ENCODE measurements at regions not wholly inside any gene's neighbourhood (a gene's known extent, or its start where the extent isn't known, plus 50 kb on each side); places are given as distances from the start of the nearest gene placed in this dataset.
"Not testable (repeated sequence)": the region's sequence is repeated elsewhere in the genome, so short reads cannot be mapped to it uniquely, and the experiment has no call there.

DNA sequence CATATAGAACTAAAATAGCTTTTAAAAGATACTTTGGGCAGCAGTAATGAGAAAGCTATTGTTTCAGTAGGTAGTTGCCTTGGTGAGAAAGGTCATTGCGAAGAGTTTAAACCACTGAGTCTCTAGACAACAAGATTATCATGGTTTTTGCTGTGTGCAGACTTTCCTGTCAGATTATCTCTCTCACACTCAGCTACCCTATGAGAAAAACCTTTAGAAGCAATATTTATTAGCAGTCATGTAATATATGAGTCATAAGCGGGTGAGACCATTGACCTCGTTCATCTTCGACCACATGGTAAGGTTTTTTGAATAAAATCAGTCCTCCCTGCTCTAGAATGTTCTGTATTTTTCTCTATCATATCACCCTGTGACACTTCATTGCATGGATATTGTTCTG is 59.9 kb downstream of the GPR65 start:
- H3K9me3 Mint-ChIP-seq: peaks cover 11% of the 10 kb centered on the region
- H3K4me1 Mint-ChIP-seq (ENCODE audit: low read depth): no peaks in the 10 kb centered on the region
- no peak overlapping the region for H3K4me3 Mint-ChIP-seq
- H3K36me3 Mint-ChIP-seq (ENCODE audit: insufficient read depth): peaks cover 1% of the 10 kb centered on the region
- DNase-seq (no peak), ATAC-seq (no peak)
- H3K27me3 Mint-ChIP-seq (ENCODE audit: low read depth): peaks cover 2% of the 10 kb centered on the region

GRCh38 chr14:88069677-88070076 is 64.7 kb downstream of the GPR65 start:
- Mint-ChIP-seq H3K4me1 (ENCODE audit: low read depth) (no peaks in the 10 kb centered on the region), H3K27me3 (ENCODE audit: low read depth) (peaks cover 6% of the 10 kb centered on the region), H3K36me3 (ENCODE audit: insufficient read depth) (peaks cover 3% of the 10 kb centered on the region), H3K9me3 (peaks cover 23% of the 10 kb centered on the region), H3K4me3 (no peak overlapping the region)
- no peak for DNase-seq
- ATAC-seq: no peak

- peaks cover 6% of the 10 kb centered on the region for H3K9me3 Mint-ChIP-seq
- H3K27me3 Mint-ChIP-seq (ENCODE audit: low read depth): no peaks in the 10 kb centered on the region
- ATAC-seq: no peak
- H3K4me1 Mint-ChIP-seq (ENCODE audit: low read depth): no peaks in the 10 kb centered on the region
- no peak for DNase-seq
- no peaks in the 10 kb centered on the region for H3K36me3 Mint-ChIP-seq (ENCODE audit: insufficient read depth)
- H3K4me3 Mint-ChIP-seq: no peak overlapping the region
Measured at GRCh38 chr14:88075269-88075981, 70.5 kb downstream of the GPR65 start.

DNA sequence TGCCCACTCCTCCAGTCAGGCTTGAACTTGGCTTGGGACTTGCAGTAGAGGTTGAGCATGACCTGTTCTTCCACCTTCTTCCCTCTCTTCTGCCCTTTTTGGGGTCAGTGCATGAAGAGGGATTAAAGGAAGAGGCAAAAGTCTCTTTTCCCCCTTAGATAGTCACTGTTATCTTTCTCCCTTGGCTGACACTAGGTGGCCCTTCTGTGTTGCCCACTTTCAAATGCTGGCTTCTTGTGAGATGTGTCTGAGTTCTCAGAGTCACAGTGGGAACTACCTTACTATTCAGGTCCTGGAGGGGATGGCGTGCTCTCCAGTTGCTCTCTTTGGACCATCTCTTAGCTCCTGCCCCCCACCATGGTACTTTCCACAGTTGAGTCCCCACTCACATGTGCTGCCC is 73.6 kb downstream of the GPR65 start:
- H3K36me3 Mint-ChIP-seq (ENCODE audit: insufficient read depth): no peaks in the 10 kb centered on the region
- no peaks in the 10 kb centered on the region for H3K27me3 Mint-ChIP-seq (ENCODE audit: low read depth)
- H3K9me3 Mint-ChIP-seq: no peaks in the 10 kb centered on the region
- no peak overlapping the region for H3K4me3 Mint-ChIP-seq
- DNase-seq (no peak), ATAC-seq (no peak)
- no peaks in the 10 kb centered on the region for H3K4me1 Mint-ChIP-seq (ENCODE audit: low read depth)

- no peaks in the 10 kb centered on the region for H3K36me3 Mint-ChIP-seq (ENCODE audit: insufficient read depth)
- no peaks in the 10 kb centered on the region for H3K27me3 Mint-ChIP-seq (ENCODE audit: low read depth)
Measured at GRCh38 chr14:88079624-88080023, 74.7 kb downstream of the GPR65 start.

DNA sequence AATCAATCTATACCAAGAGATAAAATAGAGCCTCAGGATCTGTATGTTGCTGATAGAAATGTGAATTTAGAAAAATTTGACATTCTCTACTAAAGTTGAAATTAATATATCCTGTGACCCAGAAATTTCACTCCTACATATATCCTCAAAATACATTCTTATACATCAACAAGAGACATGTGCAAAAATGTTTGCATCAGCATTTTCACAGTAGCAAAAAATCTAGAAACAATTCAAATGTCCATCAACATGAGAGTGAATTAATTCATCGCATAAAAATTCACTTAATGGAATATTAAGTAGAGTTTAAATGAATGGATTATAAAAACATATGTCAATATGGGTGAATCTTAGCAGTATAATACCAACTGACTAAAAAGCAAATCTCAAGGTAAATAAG is 80.8 kb downstream of the GPR65 start:
- Mint-ChIP-seq H3K4me3 (no peak overlapping the region), H3K27me3 (ENCODE audit: low read depth) (no peaks in the 10 kb centered on the region), H3K36me3 (ENCODE audit: insufficient read depth) (no peaks in the 10 kb centered on the region), H3K9me3 (no peaks in the 10 kb centered on the region), H3K4me1 (ENCODE audit: low read depth) (no peaks in the 10 kb centered on the region)
- DNase-seq (no peak), ATAC-seq (no peak)

More at GRCh38 chr14:88079624-88080023, 74.7 kb downstream of the GPR65 start:
- no peaks in the 10 kb centered on the region for H3K4me1 Mint-ChIP-seq (ENCODE audit: low read depth)
- DNase-seq (no peak), ATAC-seq (no peak)
- no peaks in the 10 kb centered on the region for H3K9me3 Mint-ChIP-seq
- H3K4me3 Mint-ChIP-seq: no peak overlapping the region

- ATAC-seq (no peak), DNase-seq (no peak)
- Mint-ChIP-seq H3K9me3 (no peaks in the 10 kb centered on the region), H3K4me1 (ENCODE audit: low read depth) (no peaks in the 10 kb centered on the region), H3K4me3 (no peak overlapping the region), H3K27me3 (ENCODE audit: low read depth) (no peaks in the 10 kb centered on the region), H3K36me3 (ENCODE audit: insufficient read depth) (no peaks in the 10 kb centered on the region)
Measured at GRCh38 chr14:88089445-88089844, 84.5 kb downstream of the GPR65 start.

DNA sequence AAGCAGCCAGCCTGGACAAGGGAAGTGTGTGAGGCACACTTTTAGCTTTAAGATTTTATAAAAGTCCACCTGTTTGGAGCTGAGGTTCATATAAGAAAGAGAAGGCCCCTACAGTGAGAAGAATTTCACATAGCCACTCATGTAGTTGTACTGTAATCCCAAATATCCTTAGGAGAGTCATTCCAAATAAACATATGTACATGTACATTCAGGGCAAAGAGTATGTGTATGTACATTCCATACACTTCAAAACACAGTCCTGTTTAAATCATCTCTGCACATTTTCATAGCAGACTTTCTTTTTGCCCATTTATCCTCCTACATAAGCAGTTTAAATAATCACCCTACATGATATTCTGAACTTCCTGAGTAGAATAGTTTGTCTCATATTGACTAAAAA is 87.6 kb downstream of the GPR65 start:
- no peak for ATAC-seq
- DNase-seq: no peak
- Mint-ChIP-seq H3K36me3 (ENCODE audit: insufficient read depth) (no peaks in the 10 kb centered on the region), H3K9me3 (no peaks in the 10 kb centered on the region), H3K27me3 (ENCODE audit: low read depth) (no peaks in the 10 kb centered on the region), H3K4me3 (no peak overlapping the region), H3K4me1 (ENCODE audit: low read depth) (no peaks in the 10 kb centered on the region)

DNA sequence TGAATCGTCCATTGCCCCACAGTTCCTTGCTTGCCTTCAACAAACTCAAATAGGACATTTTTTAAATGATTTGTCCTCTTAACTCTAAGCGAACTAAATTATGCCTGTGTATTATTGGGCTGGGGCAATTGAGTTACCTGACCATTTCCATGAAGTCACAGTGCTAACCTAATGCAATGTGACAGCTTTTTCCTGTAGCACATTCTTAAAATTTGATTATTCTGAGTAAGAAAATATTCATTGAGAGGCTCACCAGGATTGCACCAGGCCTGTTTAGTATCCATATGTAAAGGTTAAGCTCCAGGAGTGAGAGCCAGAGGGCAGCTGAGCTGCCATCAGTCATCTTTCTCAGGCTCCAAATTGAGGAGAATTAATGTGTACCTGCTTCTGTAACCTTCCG is 90.9 kb downstream of the GPR65 start:
- Mint-ChIP-seq H3K9me3 (no peaks in the 10 kb centered on the region), H3K4me1 (ENCODE audit: low read depth) (no peaks in the 10 kb centered on the region), H3K36me3 (ENCODE audit: insufficient read depth) (no peaks in the 10 kb centered on the region), H3K27me3 (ENCODE audit: low read depth) (no peaks in the 10 kb centered on the region), H3K4me3 (no peak overlapping the region)
- no peak for ATAC-seq
- DNase-seq: no peak

GRCh38 chr14:88098163-88098562 is 93.2 kb downstream of the GPR65 start:
- ATAC-seq: no peak
- Mint-ChIP-seq H3K36me3 (ENCODE audit: insufficient read depth) (no peaks in the 10 kb centered on the region), H3K4me3 (no peak overlapping the region), H3K4me1 (ENCODE audit: low read depth) (no peaks in the 10 kb centered on the region), H3K9me3 (no peaks in the 10 kb centered on the region), H3K27me3 (ENCODE audit: low read depth) (no peaks in the 10 kb centered on the region)
- DNase-seq: no peak

- no peak for ATAC-seq
- H3K36me3 Mint-ChIP-seq (ENCODE audit: insufficient read depth): peaks cover 5% of the 10 kb centered on the region
- no peaks in the 10 kb centered on the region for H3K27me3 Mint-ChIP-seq (ENCODE audit: low read depth)
- H3K4me1 Mint-ChIP-seq (ENCODE audit: low read depth): no peaks in the 10 kb centered on the region
- H3K9me3 Mint-ChIP-seq: peaks cover 15% of the 10 kb centered on the region
- no peak for DNase-seq
- H3K4me3 Mint-ChIP-seq: no peak overlapping the region
Measured at GRCh38 chr14:88104710-88105109, 99.8 kb downstream of the GPR65 start.

GRCh38 chr14:88106377-88106776 is 101.4 kb downstream of the GPR65 start:
- DNase-seq: no peak
- H3K4me1 Mint-ChIP-seq (ENCODE audit: low read depth): no peaks in the 10 kb centered on the region
- peaks cover 5% of the 10 kb centered on the region for H3K36me3 Mint-ChIP-seq (ENCODE audit: insufficient read depth)
- no peak overlapping the region for H3K4me3 Mint-ChIP-seq
- H3K27me3 Mint-ChIP-seq (ENCODE audit: low read depth): no peaks in the 10 kb centered on the region
- no peak for ATAC-seq
- peaks cover 15% of the 10 kb centered on the region for H3K9me3 Mint-ChIP-seq

- H3K36me3 Mint-ChIP-seq (ENCODE audit: insufficient read depth); H3K4me3 Mint-ChIP-seq; ATAC-seq; H3K9me3 Mint-ChIP-seq; DNase-seq; H3K27me3 Mint-ChIP-seq (ENCODE audit: low read depth): not testable (repeated sequence)
- peaks cover 24% of the 10 kb centered on the region for H3K4me1 Mint-ChIP-seq (ENCODE audit: low read depth)
Measured at GRCh38 chr14:88127669-88128068, 122.7 kb downstream of the GPR65 start.

DNA sequence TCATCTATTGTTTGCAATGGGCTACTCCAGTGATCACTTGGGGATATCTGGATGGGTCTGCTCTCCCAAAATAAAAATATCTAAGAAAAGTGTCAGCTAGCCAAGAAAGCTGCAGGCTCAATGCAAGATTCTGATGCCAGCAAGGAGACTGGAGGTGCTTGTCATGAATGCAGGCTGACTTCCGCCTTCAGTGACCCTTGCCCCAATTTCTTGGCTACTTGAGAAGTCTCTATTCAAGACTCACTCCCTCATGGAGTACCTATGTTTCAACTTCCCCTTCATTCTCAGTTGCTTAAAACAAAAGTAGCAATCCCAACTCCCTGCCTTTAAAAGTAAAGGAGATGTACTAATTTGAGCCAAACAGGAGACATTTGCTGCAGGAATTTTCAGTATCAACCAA is 123.9 kb downstream of the GPR65 start:
- H3K9me3 Mint-ChIP-seq: peaks cover 13% of the 10 kb centered on the region
- no peak for DNase-seq
- no peaks in the 10 kb centered on the region for H3K36me3 Mint-ChIP-seq (ENCODE audit: insufficient read depth)
- ATAC-seq: no peak
- H3K4me3 Mint-ChIP-seq: no peak overlapping the region
- peaks cover 24% of the 10 kb centered on the region for H3K4me1 Mint-ChIP-seq (ENCODE audit: low read depth)
- H3K27me3 Mint-ChIP-seq (ENCODE audit: low read depth): peaks cover 2% of the 10 kb centered on the region

DNA sequence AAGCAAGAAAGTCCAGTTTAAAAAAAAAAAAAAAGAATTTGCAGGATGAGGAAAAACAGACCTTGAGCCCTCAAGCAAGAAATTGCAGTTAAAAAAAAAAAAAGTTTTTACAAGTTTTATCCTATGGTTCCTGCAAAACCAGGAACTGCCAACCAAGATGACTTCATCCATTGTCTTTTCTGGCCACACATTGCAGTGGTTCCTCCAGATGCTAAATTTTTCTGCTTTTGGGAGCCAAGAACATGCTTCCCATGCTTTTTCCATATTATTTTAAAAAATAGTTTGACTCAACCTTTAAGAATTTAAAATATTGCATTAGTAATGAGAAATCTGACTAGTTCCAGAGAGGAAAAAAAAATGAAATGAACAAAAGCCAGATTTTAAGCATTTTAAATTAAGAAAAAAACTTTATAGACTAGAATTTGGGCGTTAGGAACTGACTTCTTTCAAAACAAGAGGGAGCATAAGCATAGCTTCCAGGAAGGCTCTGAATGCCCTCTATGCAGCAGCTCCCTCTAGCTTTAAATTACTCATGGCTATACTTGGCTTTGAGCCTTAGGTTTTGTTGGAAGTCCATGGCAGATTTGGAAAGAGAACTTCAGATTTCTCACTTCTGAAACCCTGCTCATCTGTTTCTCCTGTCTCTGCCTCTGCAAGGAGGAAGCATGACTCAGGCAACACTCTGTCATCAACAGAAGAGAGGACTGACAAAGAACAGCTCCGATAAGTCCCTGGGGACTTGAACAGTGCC is 124.5 kb downstream of the GPR65 start:
- Mint-ChIP-seq H3K27me3 (ENCODE audit: low read depth) (peaks cover 2% of the 10 kb centered on the region), H3K4me1 (ENCODE audit: low read depth) (peaks cover 24% of the 10 kb centered on the region), H3K4me3 (no peak overlapping the region), H3K36me3 (ENCODE audit: insufficient read depth) (no peaks in the 10 kb centered on the region), H3K9me3 (peaks cover 13% of the 10 kb centered on the region)
- no peak for DNase-seq
- ATAC-seq: peak; percentile 78 to 87

All from activated T-cell treated with anti-CD3 and anti-CD28 coated beads, Interleukin-2, amount 50 U/mL, for 4 hours (primary cell).